GM21367 (cell line): ENCODE measurements at regions not wholly inside any gene's neighbourhood (a gene's known extent, or its start where the extent isn't known, plus 50 kb on each side); places are given as distances from the start of the nearest gene placed in this dataset.

ENCODE experiments used
- ATAC-seq: cut with Tn5 transposase; IDR thresholded peaks from one replicate; pipeline ENCODE4 v1.9.1; 2021; ENCODE audit not compliant: unreplicated experiment

DNA sequence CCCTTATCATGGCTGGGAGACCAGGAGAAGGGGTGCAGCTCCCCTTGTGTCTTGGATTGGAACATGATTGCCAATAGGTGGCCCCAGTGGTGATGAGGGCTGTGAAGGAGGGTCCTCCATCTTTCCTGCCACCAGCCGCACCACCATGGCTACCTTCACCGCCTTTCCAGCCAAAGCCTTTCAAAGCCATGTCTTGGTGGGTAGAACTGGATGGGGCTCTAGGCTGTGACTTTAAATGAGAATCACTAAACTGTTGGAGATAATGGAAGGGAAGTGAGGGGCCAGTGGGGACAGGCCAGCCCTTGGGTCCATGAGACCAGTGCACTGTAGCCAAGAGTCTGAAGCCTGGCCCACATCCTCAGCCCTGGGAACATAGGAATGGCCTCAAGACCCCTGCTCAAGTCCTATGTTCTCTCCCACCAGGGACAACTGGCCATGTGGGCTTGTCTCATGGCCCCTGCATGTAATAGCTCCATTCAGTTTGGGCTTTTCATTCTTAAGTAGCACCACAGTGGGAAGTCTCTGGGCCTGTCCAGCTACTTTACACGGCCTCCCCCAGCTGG, 345.7 kb downstream of the DYSF start:
- no peak for ATAC-seq

DNA sequence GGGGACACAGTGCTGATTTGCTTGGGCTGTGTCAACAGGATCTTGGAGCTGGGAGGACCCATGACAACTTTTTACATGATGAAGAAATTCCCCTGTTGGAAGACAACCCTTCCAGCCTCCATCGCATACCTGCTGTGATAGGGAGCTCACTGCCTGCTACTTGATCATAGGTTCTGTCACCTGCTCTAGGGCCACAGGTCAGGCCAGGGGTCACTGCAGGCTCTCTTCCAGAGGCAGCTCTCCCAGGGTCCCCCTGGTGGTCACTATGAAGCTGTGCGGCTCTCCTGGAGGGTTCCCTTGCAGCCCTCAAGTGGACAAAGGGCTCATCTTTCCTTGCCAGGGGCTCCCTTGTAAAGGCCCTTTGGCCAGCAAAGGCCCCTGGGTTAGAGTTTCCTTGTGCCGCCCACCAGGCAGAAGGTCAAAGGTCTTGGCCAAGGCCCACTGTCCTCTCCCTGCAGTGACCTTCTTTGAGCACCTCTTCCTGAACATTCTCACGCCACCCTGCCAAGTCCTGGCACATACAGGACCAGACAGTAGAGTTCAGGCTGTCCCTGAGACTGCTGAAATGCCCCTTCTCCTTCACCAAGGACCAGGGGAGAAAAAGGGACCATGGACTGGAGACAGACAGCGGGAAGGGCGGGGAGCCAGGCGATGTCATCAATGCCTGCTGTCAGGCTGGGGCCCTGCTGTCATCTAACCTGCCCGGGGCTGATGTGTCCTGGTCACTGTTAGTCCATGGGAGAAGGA, 345.1 kb downstream of the DYSF start:
- ATAC-seq, result no peak

DNA sequence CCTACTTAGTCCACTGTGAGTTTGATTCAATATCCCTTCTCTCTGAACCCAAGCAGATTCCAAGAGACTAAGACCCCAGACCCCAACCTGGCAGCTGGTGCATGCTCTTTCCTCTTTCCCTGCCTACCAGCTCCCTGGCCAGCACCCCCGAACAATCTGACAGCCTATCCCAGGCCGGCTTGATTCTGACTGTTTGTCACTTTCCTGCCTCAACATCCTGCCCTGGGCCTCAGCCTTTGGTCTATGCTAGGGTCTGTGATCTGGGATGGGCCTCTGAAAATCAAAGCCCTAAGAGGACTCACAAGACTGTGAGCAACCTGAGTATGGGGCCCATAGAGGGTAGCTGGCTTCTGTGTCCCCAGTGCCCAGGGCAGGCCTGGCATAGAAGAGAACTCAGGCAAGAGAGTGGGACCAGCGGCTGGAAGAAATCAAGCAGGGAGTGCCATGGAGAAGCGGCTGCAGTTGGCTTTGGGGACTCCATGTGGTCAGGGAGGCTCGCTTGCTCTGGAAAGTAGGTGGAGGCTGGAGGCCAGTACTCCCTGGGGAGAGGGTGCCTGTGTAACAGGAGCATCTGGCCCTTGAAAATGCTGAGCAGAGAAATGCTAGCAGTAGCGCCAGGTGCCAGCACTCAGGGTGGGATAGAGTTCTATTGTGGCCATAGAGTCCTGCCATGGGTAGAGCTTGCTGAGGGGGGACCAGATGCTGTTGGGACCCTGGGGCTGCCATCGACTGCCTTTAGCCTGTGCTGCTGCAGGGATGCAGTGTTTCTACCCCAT, 343.9 kb downstream of the DYSF start:
- no peak for ATAC-seq

DNA sequence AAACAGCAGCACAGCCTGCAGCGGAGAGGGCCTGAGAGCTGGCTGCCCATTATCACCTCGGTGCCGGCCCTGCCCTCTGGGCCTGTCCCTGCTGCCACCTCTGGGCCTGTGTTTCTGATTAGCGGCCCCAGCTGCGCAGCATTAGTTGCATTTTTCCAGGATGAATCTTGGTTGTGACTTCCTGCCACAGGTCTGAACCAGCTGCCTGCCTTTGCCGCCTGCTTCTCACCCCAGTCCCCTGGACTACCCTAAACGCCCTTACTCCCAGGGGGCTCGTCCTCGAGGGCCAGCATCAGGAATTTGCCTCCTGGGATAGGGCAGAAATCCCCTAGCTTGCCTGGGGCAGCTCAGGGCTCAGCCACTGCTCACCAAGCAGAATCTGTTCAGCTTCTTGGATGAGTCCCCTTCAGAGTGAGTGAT, 342.8 kb downstream of the DYSF start:
- ATAC-seq, result no peak

DNA sequence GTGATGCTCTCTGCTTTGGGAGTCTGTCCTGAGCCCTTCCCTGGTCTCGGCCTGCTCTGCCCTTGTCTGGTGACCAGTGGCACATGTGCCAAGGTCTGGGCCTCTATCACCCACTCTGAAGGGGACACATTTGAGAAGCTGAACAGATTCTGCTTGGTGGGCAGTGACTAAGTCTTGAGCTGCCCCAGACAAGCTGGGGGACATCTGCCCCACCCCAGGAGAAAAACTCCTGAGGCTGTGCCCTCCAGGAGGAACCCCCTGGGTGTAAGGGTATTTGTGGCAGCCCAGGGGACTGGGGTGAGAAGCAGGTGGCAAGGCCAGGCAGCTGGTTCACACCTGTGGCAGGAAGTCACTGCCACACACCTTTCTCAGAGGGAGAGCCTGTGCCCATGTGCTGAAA, 342.1 kb downstream of the DYSF start:
- no peak for ATAC-seq

DNA sequence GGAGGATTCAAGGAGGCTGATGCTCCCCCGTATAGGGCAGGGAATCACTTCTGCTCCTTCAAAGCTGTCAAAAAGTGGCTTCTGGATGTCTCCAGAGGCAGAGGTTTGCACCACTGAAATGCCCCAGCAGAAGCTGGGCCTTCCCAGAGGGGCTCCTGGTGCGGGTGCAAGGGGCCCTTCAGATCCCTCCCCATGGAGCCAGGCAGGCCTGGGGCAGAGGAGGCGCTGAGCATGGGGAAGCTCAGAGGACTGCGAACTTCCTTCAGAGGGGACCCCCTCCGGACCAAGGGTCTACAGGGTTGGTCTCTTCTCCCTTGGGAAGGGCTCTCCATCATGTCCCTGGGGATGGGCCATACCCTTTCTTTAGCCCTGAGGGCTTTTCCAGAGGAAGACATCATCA, 341.2 kb downstream of the DYSF start:
- ATAC-seq, result no peak

DNA sequence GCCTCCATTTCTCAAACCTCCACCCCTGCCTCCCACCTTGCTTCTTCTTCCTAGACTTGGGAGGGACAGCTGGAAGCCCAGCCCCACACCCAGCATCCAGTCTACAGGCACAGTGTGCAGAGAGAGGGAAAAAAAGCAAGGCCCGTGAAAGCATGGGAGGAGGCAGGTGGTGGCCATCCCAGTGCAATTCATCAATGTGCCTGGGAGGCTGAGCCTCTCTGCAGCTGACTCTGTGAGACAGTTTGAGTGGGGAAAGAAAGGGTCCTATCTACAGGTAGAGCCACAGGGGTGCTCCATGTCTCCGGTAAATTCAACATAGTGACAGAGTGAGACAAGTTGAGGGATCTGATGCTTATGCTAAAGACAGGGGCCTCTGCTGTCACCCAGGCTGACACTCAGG, 340.6 kb downstream of the DYSF start:
- no peak for ATAC-seq

DNA sequence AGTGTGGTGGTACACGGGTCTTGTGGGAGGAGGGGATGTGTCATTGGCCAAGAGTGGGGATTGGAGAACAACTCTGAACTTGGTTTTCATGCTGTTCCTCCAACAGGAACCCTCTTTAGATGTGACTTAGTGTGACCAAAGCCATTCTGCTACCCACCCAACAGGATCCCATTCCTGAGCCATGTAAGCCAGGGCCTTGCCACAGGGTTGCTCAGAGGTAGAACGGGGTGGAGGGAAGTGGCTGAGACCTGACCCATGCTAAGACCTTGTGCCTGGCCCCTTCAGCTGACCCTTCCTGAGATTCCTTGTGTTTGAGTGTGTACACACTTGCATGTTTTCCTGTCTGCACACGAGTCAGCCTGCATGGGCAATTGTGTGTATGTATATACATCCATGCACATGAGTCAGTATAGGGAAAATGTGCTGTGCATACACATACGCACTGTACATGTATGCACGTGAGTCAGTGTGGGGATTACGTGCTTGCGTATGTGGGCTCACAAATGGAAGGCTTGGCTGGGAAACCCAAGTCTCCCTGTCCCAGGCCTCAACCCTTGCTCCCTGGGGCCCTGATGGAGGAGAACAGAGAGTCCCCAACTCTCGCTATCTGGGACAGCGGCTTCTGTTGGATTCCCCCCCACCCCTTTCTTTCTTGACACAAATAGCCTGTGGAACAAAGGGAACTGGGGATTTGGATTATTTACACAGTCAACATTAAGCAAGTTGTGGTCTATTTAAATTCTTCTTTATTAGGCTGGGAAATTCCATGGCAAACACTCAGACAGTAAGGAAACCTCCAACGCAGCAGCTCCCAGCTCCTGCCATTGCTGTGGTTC, 339.8 kb downstream of the DYSF start:
- no peak for ATAC-seq

DNA sequence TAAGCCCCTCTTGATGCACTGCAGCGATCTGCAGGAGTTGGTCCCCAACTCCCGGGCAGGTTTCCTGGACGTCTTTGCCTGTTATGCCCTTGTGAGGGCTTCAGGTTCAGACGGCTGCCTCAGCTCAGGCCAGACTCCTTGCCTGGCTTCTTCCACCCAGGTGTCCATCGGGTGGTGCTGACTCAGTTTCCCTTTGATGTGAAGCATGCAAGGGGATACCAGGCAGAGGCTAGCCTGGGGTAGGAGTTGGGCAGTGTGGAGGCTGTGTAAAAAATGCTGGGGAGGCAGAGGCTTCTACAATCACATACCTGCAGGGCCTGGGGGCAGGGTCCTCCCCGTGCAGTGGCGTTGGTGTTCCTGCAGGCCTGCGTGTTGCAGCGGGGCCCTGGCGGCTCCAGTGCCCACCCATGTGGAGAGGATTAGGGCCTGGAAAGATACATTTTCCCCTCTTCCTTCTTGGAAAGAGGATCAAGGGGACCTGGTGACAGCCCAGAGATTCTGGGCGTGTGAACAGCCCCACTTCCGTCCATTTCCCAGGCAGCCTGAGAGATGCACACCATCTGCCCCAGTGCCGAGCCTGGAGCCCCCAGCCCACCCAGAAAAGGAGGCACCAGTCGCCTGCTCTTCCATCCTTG, 338.3 kb downstream of the DYSF start:
- no peak for ATAC-seq

- no peak for ATAC-seq
These were observed 337.7 kb downstream of the DYSF start for GRCh38 chr2:71791061-71791450.

- no peak for ATAC-seq
These were observed 337.1 kb downstream of the DYSF start for GRCh38 chr2:71790226-71791060.

- ATAC-seq, result no peak
These were observed 336.3 kb downstream of the DYSF start for GRCh38 chr2:71789556-71790204.

- ATAC-seq, result no peak
These were observed 335.4 kb downstream of the DYSF start for GRCh38 chr2:71788601-71789240.

DNA sequence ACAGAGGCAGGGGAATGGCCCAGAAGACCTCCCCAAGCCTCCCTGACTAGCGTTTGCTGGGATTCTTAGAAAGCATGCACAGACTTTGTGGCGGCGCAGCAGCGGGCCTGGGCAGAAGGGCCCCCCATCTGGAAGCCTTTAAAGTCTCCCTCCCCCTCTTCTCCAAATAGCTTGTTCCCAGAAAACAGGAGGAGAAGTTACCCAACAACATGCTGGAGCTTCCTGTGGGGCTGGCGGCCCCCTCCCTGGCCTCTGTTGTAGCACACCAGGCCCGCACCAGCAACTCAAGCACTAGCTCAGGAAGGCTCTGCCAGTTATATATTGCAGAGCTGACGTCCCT, 334.8 kb downstream of the DYSF start:
- no peak for ATAC-seq

DNA sequence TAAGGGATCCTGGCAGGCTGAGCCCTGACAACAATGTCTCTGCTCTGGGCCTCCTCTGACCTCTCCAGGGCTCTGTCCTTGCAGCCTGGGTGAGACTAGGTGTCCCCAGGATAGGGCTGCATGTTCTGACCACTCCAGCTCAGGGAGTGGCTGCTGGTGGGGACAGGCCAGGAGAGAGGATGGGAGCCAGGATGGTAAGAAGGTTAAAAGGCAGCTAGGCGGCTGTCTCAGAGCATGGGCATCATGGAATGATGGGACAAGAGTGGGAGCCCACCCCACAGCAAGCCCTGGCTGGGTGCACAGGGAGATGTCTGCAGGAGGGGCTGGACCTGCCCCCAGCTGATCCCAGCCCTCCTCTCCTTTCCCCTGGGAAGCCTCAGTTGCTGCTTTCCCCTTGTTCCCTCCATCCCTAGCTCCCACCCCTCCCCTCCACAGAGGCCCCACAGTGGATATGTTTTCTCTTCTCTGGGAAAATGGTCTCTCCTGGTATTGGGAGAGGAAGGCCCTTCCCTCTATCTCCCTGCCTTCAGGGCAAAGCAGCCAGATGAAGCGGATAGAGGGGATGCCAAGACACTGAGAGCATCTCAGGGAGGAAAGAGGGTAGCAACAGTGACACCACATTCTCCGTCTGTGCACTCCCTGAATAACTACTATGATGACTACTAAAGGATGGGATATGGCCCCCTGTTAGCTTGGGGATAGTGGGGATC, 334.3 kb downstream of the DYSF start:
- no peak for ATAC-seq

DNA sequence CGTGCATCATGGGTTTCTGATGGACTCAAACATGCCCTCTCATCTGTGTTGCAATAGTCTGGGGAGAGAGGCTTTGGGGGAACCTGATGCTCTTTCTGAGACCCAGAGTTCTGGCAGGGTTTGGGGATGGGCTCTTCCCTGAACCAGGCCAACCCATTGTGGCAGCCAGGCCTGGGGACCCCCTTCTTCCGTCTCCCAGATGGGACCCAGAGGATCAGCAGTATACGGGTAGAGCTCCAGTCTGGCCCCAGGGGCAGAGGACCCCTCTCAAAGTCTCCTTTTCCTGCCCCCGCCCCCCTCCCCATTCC, 333.7 kb downstream of the DYSF start:
- ATAC-seq, result no peak

DNA sequence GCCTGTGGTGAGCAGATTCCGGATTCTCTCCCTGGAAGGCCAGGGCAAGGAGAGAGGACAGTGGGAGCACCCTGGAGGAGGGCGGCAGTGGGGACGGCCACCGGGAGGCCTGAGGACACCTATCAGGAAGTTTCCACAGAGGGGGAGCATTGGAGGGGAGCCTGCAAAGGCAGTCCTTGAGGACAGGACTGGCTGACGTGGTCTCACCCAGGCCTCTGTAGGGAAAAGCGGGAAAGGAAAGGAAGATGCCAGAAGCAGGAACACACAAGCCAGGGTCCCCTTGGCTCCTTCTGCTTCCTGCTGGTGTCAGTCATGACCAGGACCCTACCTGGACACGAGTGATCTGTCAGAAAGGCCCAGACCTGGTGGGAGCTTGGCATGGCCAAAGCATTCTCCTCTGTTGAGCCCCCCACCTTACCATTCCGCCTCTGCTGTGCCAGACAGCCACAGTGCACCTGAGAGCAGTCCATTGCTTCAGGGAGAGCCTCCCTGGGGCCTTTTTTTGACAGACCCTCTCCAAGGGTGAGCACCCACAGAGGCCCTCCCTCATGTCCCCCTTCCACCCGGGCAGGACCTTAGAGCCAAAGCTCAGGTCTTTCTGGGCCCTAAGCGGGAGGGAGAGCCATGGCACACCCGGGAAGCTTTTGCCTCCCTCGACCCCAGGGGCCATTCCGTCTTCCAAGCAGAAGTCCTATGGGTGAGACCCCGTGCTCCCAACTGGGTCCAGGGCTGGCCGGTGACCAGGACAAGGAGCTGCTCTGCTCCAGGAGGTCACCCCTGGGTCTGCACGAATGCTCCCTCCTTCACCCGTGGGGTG, 333.1 kb downstream of the DYSF start:
- ATAC-seq, result no peak

GRCh38 chr2:71785516-71785981, 332.2 kb downstream of the DYSF start:
- ATAC-seq, result no peak
